ENCODE measurements at regions not wholly inside any gene's neighbourhood (a gene's known extent, or its start where the extent isn't known, plus 50 kb on each side); places are given as distances from the start of the nearest gene placed in this dataset.

- TF ChIP-seq POLR2A (IDR thresholded peaks at IDR 0.05; ENCODE audit: low read length), result no peak
- no peak for TF ChIP-seq GATA1 (IDR thresholded peaks at IDR 0.05; ENCODE audit: low read depth, low read length)
Observed at GRCh38 chr9:110027671-110028081, 180.3 kb downstream of the C9orf152 start.
